Astrocyte of the spinal cord (primary cell): ENCODE measurements at regions not wholly inside any gene's neighbourhood (a gene's known extent, or its start where the extent isn't known, plus 50 kb on each side); places are given as distances from the start of the nearest gene placed in this dataset.

Experiments used
- DNase-seq: peaks from one replicate; pipeline ENCODE4 v3.0.0; 2011; ENCODE audit warnings: low read depth, low spot score
- H3K4me3 ChIP-seq: 2 replicates; pipeline ENCODE4 v1.5.1; 2011; ENCODE audit warnings: low read depth, mild to moderate bottlenecking, low read length, moderate library complexity
- CTCF ChIP-seq: IDR thresholded peaks from 2 replicates; pipeline ENCODE4 v1.5.1; 2012; ENCODE audit warnings: low read depth, mild to moderate bottlenecking, low read length, inconsistent platforms
- in situ Hi-C: cut with HindIII; loops from 2 replicates; pipeline ENCODE4 v1.10.0; 2017; ENCODE audit warnings: low sequenced_read_pairs

- in situ Hi-C loops, result no loop called here
- TF ChIP-seq CTCF, result no peak
- no peak overlapping the region for H3K4me3 ChIP-seq
- DNase-seq, result no peak
These were observed 66.4 kb downstream of the KCNF1 start for GRCh38 chr2:10978090-10978670.

- DNase-seq, result no peak
- TF ChIP-seq CTCF, result no peak
- in situ Hi-C loops, result no loop called here
- H3K4me3 ChIP-seq, result no peak overlapping the region
These were observed 68.3 kb downstream of the KCNF1 start for GRCh38 chr2:10980071-10980470.

- TF ChIP-seq CTCF, result no peak
- H3K4me3 ChIP-seq, result no peak overlapping the region
- in situ Hi-C loops, result no loop called here
- no peak for DNase-seq
These were observed 69.2 kb downstream of the KCNF1 start for GRCh38 chr2:10980886-10981425.

GRCh38 chr2:10981451-10981850, 69.7 kb downstream of the KCNF1 start:
- no peak for TF ChIP-seq CTCF
- in situ Hi-C loops, result no loop called here
- H3K4me3 ChIP-seq, result no peak overlapping the region
- DNase-seq, result no peak

GRCh38 chr2:10981941-10982431, 70.3 kb downstream of the KCNF1 start:
- no peak for DNase-seq
- TF ChIP-seq CTCF, result no peak
- no peak overlapping the region for H3K4me3 ChIP-seq
- in situ Hi-C loops, result no loop called here

- H3K4me3 ChIP-seq, result no peak overlapping the region
- no peak for TF ChIP-seq CTCF
- no peak for DNase-seq
- in situ Hi-C loops, result no loop called here
These were observed 71.4 kb downstream of the KCNF1 start for GRCh38 chr2:10982931-10983701.
